Osteoblast (primary cell): ENCODE measurements at regions not wholly inside any gene's neighbourhood (a gene's known extent, or its start where the extent isn't known, plus 50 kb on each side); places are given as distances from the start of the nearest gene placed in this dataset.

ENCODE experiments used
- DNase-seq: peaks from one replicate; pipeline ENCODE4 v3.0.0; 2011; ENCODE audit warnings: low spot score, mixed read lengths; ENCODE audit not compliant: insufficient read length; ENCODE audit errors: missing footprints
- H2AFZ ChIP-seq: 2 replicates; pipeline ENCODE4 v1.6.0; 2011; ENCODE audit warnings: mild to moderate bottlenecking, low read length
- H3K27ac ChIP-seq: 2 replicates; pipeline ENCODE4 v1.5.1; 2011; ENCODE audit warnings: mild to moderate bottlenecking, low read depth, low read length, moderate library complexity
- H3K27me3 ChIP-seq: 2 replicates; pipeline ENCODE4 v1.6.0; 2012; ENCODE audit warnings: mild to moderate bottlenecking, control low read depth, inconsistent platforms, low read length, moderate library complexity; ENCODE audit not compliant: insufficient read depth
- H3K36me3 ChIP-seq: 2 replicates; pipeline ENCODE4 v1.5.1; 2011; ENCODE audit warnings: mild to moderate bottlenecking, low read length, control low read depth, moderate library complexity; ENCODE audit not compliant: insufficient read depth
- H3K4me1 ChIP-seq: 2 replicates; pipeline ENCODE4 v1.5.1; 2011; ENCODE audit warnings: mild to moderate bottlenecking, low read length, control low read depth, moderate library complexity; ENCODE audit not compliant: insufficient read depth
- H3K4me2 ChIP-seq: 2 replicates; pipeline ENCODE4 v1.6.0; 2011; ENCODE audit warnings: mild to moderate bottlenecking, low read length; ENCODE audit not compliant: insufficient read depth
- H3K4me3 ChIP-seq: fragments of 200-600 bp; sonication (generic); 3 replicates; pipeline ENCODE4 v1.5.1; 2012; ENCODE audit warnings: mild to moderate bottlenecking, low read length, inconsistent platforms; ENCODE audit not compliant: insufficient read depth
- H3K79me2 ChIP-seq: 2 replicates; pipeline ENCODE4 v1.6.0; 2012; ENCODE audit warnings: mild to moderate bottlenecking, low read length, control low read depth, inconsistent platforms; ENCODE audit not compliant: insufficient read depth
- H3K9me3 ChIP-seq: 2 replicates; pipeline ENCODE4 v1.5.1; 2011; ENCODE audit warnings: low read depth, low read length, control low read depth
- H4K20me1 ChIP-seq: 2 replicates; pipeline ENCODE4 v1.6.0; 2012; ENCODE audit warnings: mild to moderate bottlenecking, low read length, control low read depth; ENCODE audit not compliant: insufficient read depth
- CTCF ChIP-seq: IDR thresholded peaks from 2 replicates; pipeline ENCODE4 v1.5.1; 2011; ENCODE audit warnings: mild to moderate bottlenecking, low read depth, low read length, moderate library complexity; ENCODE audit errors: extremely low read depth

- Histone ChIP-seq H4K20me1 (no peaks in the 10 kb centered on the region), H3K79me2 (no peaks in the 10 kb centered on the region), H3K4me2 (no peak overlapping the region), H2AFZ (no peak overlapping the region), H3K27ac (no peak overlapping the region), H3K36me3 (no peaks in the 10 kb centered on the region), H3K27me3 (no peaks in the 10 kb centered on the region), H3K9me3 (no peaks in the 10 kb centered on the region), H3K4me1 (no peaks in the 10 kb centered on the region), H3K4me3 (no peak overlapping the region)
- TF ChIP-seq CTCF, result no peak
- no peak for DNase-seq
Measured at GRCh38 chr18:51442012-51442411, 244.5 kb upstream of the MEX3C start.

- H2AFZ ChIP-seq, result no peak overlapping the region
- no peaks in the 10 kb centered on the region for H4K20me1 ChIP-seq
- no peaks in the 10 kb centered on the region for H3K79me2 ChIP-seq
- DNase-seq, result no peak
- H3K27ac ChIP-seq, result no peak overlapping the region
- TF ChIP-seq CTCF, result no peak
- H3K27me3 ChIP-seq, result no peaks in the 10 kb centered on the region
- no peaks in the 10 kb centered on the region for H3K9me3 ChIP-seq
- no peaks in the 10 kb centered on the region for H3K4me1 ChIP-seq
- H3K4me3 ChIP-seq, result no peak overlapping the region
- H3K36me3 ChIP-seq, result no peaks in the 10 kb centered on the region
- no peak overlapping the region for H3K4me2 ChIP-seq
Measured at GRCh38 chr18:51446571-51447210, 249.2 kb upstream of the MEX3C start.

- Histone ChIP-seq H4K20me1 (no peaks in the 10 kb centered on the region), H3K4me3 (no peak overlapping the region), H3K36me3 (no peaks in the 10 kb centered on the region), H3K27me3 (no peaks in the 10 kb centered on the region), H3K9me3 (no peaks in the 10 kb centered on the region), H3K4me1 (no peaks in the 10 kb centered on the region), H2AFZ (no peak overlapping the region), H3K79me2 (no peaks in the 10 kb centered on the region), H3K27ac (no peak overlapping the region), H3K4me2 (no peak overlapping the region)
- DNase-seq, result no peak
- TF ChIP-seq CTCF, result no peak
Measured at GRCh38 chr18:51447351-51448342, 250.2 kb upstream of the MEX3C start.

DNA sequence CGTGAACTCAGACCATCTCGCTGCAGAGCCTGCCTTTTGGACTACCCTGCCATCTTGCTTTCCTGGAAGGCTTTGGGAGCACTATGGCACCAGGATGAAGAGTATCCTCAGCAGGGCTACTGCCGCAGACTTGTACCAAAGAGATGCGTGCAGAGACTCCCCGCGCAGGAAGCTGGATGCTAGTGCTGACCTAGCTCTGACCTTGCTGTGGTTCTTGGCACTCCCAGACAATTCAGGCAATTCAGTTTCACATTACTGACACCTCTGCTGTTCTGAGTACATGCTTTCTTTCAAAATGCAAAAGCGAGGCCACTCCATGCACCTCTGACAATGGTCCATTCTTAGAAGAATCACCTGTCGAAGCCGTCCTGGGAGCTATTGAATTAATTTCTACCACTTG is 251.5 kb upstream of the MEX3C start:
- no peak for TF ChIP-seq CTCF
- Histone ChIP-seq H4K20me1 (no peaks in the 10 kb centered on the region), H3K4me2 (no peak overlapping the region), H3K9me3 (no peaks in the 10 kb centered on the region), H3K4me1 (no peaks in the 10 kb centered on the region), H3K79me2 (no peaks in the 10 kb centered on the region), H3K27ac (no peak overlapping the region), H3K4me3 (no peak overlapping the region), H2AFZ (no peak overlapping the region), H3K27me3 (no peaks in the 10 kb centered on the region), H3K36me3 (no peaks in the 10 kb centered on the region)
- no peak for DNase-seq
